ENCODE measurements at regions not wholly inside any gene's neighbourhood (a gene's known extent, or its start where the extent isn't known, plus 50 kb on each side); places are given as distances from the start of the nearest gene placed in this dataset.

DNA sequence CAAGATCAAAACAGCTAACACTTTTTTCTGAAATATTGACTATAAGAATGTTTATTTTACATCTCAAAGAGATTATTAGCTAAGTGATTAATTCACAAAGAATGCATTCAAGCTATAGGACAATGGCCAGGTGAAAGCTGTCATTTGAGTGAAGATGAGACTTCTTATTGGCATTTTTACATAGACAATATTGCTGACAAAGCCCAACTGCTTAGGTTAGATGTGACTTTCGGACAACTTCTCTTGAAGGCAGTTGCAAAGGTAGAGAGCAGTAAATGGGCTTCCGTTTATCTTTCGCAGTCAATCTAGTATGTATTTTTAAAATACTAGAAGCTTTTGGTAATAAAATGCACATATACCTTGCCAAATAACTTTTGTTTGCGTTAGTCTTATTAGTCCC is 1041.3 kb downstream of the AMY1C start:
- Histone ChIP-seq H3K9ac (ENCODE audit: low read length) (no peak overlapping the region), H3K36me3 (ENCODE audit: control insufficient read depth, low read depth, low read length) (no peaks in the 10 kb centered on the region), H3K4me3 (ENCODE audit: low read length) (no peak overlapping the region), H3K27ac (ENCODE audit: low read length) (no peak overlapping the region), H3K27me3 (ENCODE audit: control insufficient read depth, insufficient read depth, low read length) (no peaks in the 10 kb centered on the region), H3K4me1 (ENCODE audit: control insufficient read depth, low read depth, low read length) (no peaks in the 10 kb centered on the region), H3K9me3 (ENCODE audit: control insufficient read depth, low read depth, low read length) (no peaks in the 10 kb centered on the region)

DNA sequence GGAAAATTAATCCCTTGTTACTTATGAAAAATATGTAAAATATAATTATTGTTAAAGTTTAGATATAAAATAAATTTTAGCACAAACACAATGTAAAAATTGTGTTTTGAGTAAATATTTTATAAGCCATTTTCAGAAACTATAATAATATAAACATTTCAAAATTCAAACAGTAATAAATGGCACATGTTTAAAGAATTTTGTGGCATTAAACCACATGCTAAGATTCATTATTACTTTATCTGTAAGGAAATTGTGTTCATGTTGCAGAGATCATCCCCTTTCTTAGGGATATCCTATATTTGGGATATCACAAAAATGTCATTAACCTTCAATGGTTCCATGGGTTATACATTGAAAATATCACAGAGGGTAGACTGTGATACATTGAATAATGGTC is 1044.3 kb downstream of the AMY1C start:
- H3K4me1 ChIP-seq (ENCODE audit: control insufficient read depth, low read depth, low read length), result no peaks in the 10 kb centered on the region
- H3K4me3 ChIP-seq (ENCODE audit: low read length), result no peak overlapping the region
- H3K36me3 ChIP-seq (ENCODE audit: control insufficient read depth, low read depth, low read length), result no peaks in the 10 kb centered on the region
- no peaks in the 10 kb centered on the region for H3K27me3 ChIP-seq (ENCODE audit: control insufficient read depth, insufficient read depth, low read length)
- H3K27ac ChIP-seq (ENCODE audit: low read length), result no peak overlapping the region
- no peak overlapping the region for H3K9ac ChIP-seq (ENCODE audit: low read length)
- no peaks in the 10 kb centered on the region for H3K9me3 ChIP-seq (ENCODE audit: control insufficient read depth, low read depth, low read length)

DNA sequence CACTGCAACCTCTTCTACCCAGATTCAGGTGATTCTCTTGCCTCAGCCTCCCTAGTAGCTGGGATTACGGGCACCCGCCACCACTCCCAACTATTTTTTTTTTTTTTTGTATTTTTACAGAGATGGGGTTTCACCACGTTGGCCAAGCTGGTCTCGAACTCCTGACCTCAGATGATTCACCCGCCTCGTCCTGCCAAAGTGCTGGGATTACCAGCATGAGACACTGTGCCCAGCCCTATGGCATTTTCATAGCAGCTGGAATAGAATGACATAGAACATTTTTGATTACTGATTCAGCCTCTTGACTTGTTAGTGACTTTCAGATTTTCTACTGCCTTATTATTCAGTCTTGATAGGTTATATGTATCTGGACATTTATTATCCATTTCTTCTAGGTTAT is 1046.2 kb downstream of the AMY1C start:
- Histone ChIP-seq H3K27me3 (ENCODE audit: control insufficient read depth, insufficient read depth, low read length) (no peaks in the 10 kb centered on the region), H3K36me3 (ENCODE audit: control insufficient read depth, low read depth, low read length) (no peaks in the 10 kb centered on the region), H3K9me3 (ENCODE audit: control insufficient read depth, low read depth, low read length) (no peaks in the 10 kb centered on the region), H3K4me3 (ENCODE audit: low read length) (no peak overlapping the region), H3K4me1 (ENCODE audit: control insufficient read depth, low read depth, low read length) (no peaks in the 10 kb centered on the region), H3K9ac (ENCODE audit: low read length) (no peak overlapping the region), H3K27ac (ENCODE audit: low read length) (no peak overlapping the region)

DNA sequence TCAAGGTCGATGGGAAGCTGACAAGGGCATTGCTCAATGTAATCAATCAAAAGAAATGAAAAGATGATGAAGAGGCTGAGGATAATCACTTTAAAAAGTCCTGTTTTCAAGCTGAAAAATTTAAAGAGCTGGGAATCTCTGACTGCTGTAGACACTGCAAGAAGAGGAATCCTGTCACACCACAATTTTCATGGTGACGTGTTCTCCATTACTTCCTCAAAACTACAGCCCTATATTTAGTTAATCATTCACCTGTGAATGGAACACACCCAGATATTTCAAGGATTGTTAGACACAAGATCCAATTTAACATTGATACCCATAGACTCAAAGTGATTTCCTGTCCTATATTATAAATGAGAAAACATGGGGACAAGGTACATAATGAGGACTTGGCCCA is 1048.3 kb downstream of the AMY1C start:
- Histone ChIP-seq H3K4me3 (ENCODE audit: low read length) (no peak overlapping the region), H3K9ac (ENCODE audit: low read length) (no peak overlapping the region), H3K9me3 (ENCODE audit: control insufficient read depth, low read depth, low read length) (no peaks in the 10 kb centered on the region), H3K27me3 (ENCODE audit: control insufficient read depth, insufficient read depth, low read length) (no peaks in the 10 kb centered on the region), H3K4me1 (ENCODE audit: control insufficient read depth, low read depth, low read length) (no peaks in the 10 kb centered on the region), H3K27ac (ENCODE audit: low read length) (no peak overlapping the region), H3K36me3 (ENCODE audit: control insufficient read depth, low read depth, low read length) (no peaks in the 10 kb centered on the region)

DNA sequence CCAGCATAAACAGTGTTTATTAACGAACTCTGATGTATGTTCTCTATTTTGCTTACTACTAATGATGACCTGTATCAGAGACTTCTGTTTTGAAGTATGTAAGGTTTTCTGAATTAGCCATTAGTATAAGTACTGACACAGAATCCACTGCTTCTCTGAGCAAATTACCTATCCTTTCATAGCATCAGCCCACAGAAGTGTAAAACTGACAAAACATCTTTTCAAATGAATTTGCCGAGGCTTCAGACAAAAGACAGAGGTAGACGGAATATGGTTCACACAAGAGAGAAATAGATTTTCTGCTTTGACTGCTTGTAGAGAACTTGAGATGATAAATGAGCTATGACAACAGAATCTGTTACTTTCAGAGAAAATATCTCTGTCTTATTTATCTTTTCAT is 1051.6 kb downstream of the AMY1C start:
- Histone ChIP-seq H3K36me3 (ENCODE audit: control insufficient read depth, low read depth, low read length) (no peaks in the 10 kb centered on the region), H3K4me1 (ENCODE audit: control insufficient read depth, low read depth, low read length) (no peaks in the 10 kb centered on the region), H3K9ac (ENCODE audit: low read length) (no peak overlapping the region), H3K27ac (ENCODE audit: low read length) (no peak overlapping the region), H3K9me3 (ENCODE audit: control insufficient read depth, low read depth, low read length) (no peaks in the 10 kb centered on the region), H3K27me3 (ENCODE audit: control insufficient read depth, insufficient read depth, low read length) (no peaks in the 10 kb centered on the region), H3K4me3 (ENCODE audit: low read length) (no peak overlapping the region)

DNA sequence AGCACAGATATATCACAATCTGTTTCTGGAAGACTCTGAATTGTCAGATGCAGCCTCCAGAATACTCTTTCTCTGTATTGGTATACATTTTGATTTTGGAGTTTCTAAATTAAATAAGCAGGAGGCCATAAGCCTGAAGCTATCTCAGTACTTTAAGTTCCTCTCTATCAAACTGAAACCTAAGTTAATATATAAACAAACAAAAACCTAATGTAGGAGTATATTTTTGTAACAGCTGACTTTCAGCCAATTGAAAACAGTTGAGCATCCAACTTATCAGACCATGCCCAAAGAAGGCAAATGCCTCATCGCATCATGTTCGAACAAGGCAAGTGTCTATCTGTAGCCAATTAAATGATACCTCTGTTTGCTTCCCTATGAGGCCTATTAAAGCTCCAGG is 1054.4 kb downstream of the AMY1C start:
- H3K36me3 ChIP-seq (ENCODE audit: control insufficient read depth, low read depth, low read length), result no peaks in the 10 kb centered on the region
- H3K27me3 ChIP-seq (ENCODE audit: control insufficient read depth, insufficient read depth, low read length), result no peaks in the 10 kb centered on the region
- no peak overlapping the region for H3K27ac ChIP-seq (ENCODE audit: low read length)

DNA sequence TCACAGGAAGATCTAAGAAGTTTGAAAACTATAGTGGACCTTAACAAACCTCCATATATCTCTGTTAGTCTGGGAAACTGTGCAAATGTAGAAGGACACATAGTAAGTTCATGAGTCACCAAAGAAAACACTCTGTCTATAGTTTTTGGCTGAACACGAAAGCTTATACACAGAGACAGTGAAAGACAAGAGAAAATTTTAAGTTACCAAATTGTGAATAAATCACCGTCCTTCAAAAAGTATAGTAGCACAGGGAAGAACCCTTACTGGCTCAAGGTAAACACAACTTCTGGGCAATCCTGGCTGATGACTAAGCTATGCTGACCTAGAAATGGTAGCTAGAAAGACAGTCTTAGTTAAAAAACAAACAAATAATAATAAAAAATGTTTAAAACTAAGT is 1057.9 kb downstream of the AMY1C start:
- H3K36me3 ChIP-seq (ENCODE audit: control insufficient read depth, low read depth, low read length), result no peaks in the 10 kb centered on the region
- no peaks in the 10 kb centered on the region for H3K9me3 ChIP-seq (ENCODE audit: control insufficient read depth, low read depth, low read length)
- H3K9ac ChIP-seq (ENCODE audit: low read length), result no peak overlapping the region
- H3K27ac ChIP-seq (ENCODE audit: low read length), result no peak overlapping the region
- no peak overlapping the region for H3K4me3 ChIP-seq (ENCODE audit: low read length)
- no peaks in the 10 kb centered on the region for H3K27me3 ChIP-seq (ENCODE audit: control insufficient read depth, insufficient read depth, low read length)
- H3K4me1 ChIP-seq (ENCODE audit: control insufficient read depth, low read depth, low read length), result no peaks in the 10 kb centered on the region

More for the DNA sequence above, 1054.4 kb downstream of the AMY1C start:
- Histone ChIP-seq H3K4me3 (ENCODE audit: low read length) (no peak overlapping the region), H3K9me3 (ENCODE audit: control insufficient read depth, low read depth, low read length) (no peaks in the 10 kb centered on the region), H3K4me1 (ENCODE audit: control insufficient read depth, low read depth, low read length) (no peaks in the 10 kb centered on the region), H3K9ac (ENCODE audit: low read length) (no peak overlapping the region)

DNA sequence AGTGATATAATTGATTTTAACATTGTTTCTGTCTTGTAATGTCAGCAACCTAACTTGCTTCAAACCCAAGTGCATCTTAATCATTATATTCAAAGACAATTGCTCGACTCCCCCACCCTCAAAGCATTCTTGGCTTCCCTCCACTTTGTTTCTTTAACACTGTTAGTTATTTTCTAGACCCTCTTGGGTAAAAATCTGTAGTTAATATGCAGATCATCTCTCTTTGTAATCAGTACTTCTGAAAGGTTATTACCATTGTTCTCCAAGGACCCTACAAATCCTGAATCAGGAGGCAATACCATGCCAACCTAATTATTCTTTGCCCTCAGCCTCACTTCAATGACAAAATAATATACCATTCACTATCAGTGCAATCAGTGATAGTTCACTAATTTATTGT is 1075.7 kb downstream of the AMY1C start:
- Histone ChIP-seq H3K27ac (ENCODE audit: low read length) (no peak overlapping the region), H3K4me3 (ENCODE audit: low read length) (no peak overlapping the region), H3K9ac (ENCODE audit: low read length) (no peak overlapping the region), H3K36me3 (ENCODE audit: control insufficient read depth, low read depth, low read length) (no peaks in the 10 kb centered on the region), H3K4me1 (ENCODE audit: control insufficient read depth, low read depth, low read length) (no peaks in the 10 kb centered on the region), H3K27me3 (ENCODE audit: control insufficient read depth, insufficient read depth, low read length) (no peaks in the 10 kb centered on the region), H3K9me3 (ENCODE audit: control insufficient read depth, low read depth, low read length) (no peaks in the 10 kb centered on the region)

DNA sequence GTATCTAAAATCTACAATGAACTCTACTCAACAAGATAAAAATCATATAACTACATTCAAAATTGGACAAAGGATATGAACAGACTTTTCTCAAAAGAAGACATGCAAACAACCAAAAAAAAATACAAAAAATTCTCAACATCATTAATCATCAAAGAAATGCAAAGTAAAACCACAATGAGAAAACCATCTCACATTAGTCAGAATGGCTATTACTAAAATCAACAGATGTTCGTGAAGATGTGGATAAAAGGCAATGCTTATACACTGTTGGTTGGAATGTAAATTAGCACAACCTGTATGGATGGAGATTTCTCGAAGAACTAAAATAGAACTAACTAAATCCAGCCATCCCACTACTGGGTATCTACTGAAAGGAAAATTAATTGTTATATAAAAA is 1080.8 kb downstream of the AMY1C start:
- H3K36me3 ChIP-seq (ENCODE audit: control insufficient read depth, low read depth, low read length), result no peaks in the 10 kb centered on the region
- H3K27ac ChIP-seq (ENCODE audit: low read length), result no peak overlapping the region
- H3K4me1 ChIP-seq (ENCODE audit: control insufficient read depth, low read depth, low read length), result no peaks in the 10 kb centered on the region
- H3K27me3 ChIP-seq (ENCODE audit: control insufficient read depth, insufficient read depth, low read length), result no peaks in the 10 kb centered on the region
- no peak overlapping the region for H3K9ac ChIP-seq (ENCODE audit: low read length)
- H3K4me3 ChIP-seq (ENCODE audit: low read length), result no peak overlapping the region
- no peaks in the 10 kb centered on the region for H3K9me3 ChIP-seq (ENCODE audit: control insufficient read depth, low read depth, low read length)

DNA sequence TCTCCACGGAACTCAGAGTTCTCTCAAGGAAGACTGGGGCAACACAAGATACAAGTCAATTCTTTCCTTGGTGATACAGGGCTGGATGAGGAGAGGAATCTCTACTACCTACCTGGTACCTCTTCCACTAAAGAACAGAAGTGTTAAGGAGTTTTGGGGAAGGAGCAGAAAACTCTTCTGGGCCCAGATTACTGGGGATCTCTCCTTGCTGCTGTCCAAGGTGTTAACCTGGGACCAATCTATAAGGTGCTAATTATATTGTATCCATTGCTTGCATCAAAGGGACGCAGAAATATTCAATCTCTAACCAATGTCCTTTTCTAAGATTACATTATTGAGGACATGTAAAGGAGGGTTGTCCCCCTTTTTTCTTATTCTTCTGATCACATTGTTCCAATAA is 1102.5 kb downstream of the AMY1C start:
- Histone ChIP-seq H3K9me3 (ENCODE audit: control insufficient read depth, low read depth, low read length) (no peaks in the 10 kb centered on the region), H3K9ac (ENCODE audit: low read length) (no peak overlapping the region), H3K4me3 (ENCODE audit: low read length) (no peak overlapping the region), H3K27me3 (ENCODE audit: control insufficient read depth, insufficient read depth, low read length) (no peaks in the 10 kb centered on the region), H3K36me3 (ENCODE audit: control insufficient read depth, low read depth, low read length) (no peaks in the 10 kb centered on the region), H3K4me1 (ENCODE audit: control insufficient read depth, low read depth, low read length) (no peaks in the 10 kb centered on the region), H3K27ac (ENCODE audit: low read length) (no peak overlapping the region)

DNA sequence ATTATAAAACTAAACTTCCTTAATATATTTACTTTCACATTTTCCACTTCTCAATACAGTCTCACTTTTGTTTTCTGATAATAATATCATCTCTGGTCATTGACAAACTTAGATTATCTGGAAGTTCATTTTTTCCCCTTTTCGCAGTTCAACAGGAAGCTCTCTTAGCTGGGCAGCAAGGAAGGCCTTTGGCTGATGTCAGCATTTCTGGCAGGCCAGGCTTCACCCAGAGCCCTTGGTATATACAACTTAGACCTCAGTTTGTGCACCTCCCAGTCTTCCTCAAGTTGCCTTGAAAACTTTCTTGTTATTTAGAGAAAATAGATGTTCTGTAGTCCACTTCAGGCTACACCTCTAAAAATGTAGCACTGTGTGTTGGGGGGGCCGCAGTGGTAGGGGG is 1103.6 kb downstream of the AMY1C start:
- Histone ChIP-seq H3K4me1 (ENCODE audit: control insufficient read depth, low read depth, low read length) (no peaks in the 10 kb centered on the region), H3K9me3 (ENCODE audit: control insufficient read depth, low read depth, low read length) (no peaks in the 10 kb centered on the region), H3K36me3 (ENCODE audit: control insufficient read depth, low read depth, low read length) (no peaks in the 10 kb centered on the region), H3K27ac (ENCODE audit: low read length) (no peak overlapping the region), H3K27me3 (ENCODE audit: control insufficient read depth, insufficient read depth, low read length) (no peaks in the 10 kb centered on the region), H3K4me3 (ENCODE audit: low read length) (no peak overlapping the region), H3K9ac (ENCODE audit: low read length) (no peak overlapping the region)

DNA sequence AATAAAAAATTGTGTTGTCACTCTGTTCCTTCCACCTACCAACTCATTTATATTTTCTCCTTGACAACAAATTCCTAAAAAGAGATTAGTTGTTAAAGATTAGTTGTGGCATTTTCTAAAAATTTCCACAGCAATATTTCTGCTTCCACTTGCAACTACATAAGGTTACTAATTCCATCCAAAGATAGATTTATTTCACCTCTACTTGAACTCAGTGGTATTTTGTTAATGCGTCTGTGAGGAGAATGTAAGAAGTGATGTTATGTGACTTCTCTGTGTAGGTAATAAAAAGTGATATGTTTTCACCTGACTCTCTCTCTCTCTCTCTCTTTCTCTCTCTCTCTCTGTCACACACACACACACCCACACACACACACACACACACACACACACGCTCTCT is 1104.8 kb downstream of the AMY1C start:
- no peaks in the 10 kb centered on the region for H3K4me1 ChIP-seq (ENCODE audit: control insufficient read depth, low read depth, low read length)
- no peak overlapping the region for H3K9ac ChIP-seq (ENCODE audit: low read length)

DNA sequence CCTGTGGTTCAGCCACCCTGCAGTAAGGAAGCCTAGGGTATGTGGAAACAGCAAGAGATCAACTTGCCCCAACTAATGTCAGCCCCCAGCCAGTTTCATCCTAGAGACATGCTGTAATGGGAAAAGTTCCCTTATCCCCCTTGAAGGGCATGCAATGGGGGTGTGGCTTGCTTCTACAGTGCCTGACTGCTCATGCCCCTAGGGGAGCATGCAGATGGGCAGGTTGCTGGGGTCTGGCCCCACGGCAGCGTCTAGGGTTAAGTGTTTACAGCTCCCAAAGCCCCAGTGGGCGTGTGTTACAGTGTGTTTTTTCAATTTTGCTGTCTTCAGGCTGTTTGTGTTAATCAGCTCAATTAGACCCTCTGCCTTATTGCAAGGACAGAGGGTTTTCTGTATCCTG is 1105.9 kb downstream of the AMY1C start:
- no peaks in the 10 kb centered on the region for H3K9me3 ChIP-seq (ENCODE audit: control insufficient read depth, low read depth, low read length)
- H3K9ac ChIP-seq (ENCODE audit: low read length), result no peak overlapping the region
- no peaks in the 10 kb centered on the region for H3K36me3 ChIP-seq (ENCODE audit: control insufficient read depth, low read depth, low read length)
- H3K27ac ChIP-seq (ENCODE audit: low read length), result no peak overlapping the region
- H3K4me3 ChIP-seq (ENCODE audit: low read length), result no peak overlapping the region
- H3K4me1 ChIP-seq (ENCODE audit: control insufficient read depth, low read depth, low read length), result no peaks in the 10 kb centered on the region
- H3K27me3 ChIP-seq (ENCODE audit: control insufficient read depth, insufficient read depth, low read length), result no peaks in the 10 kb centered on the region

More for the DNA sequence above, 1104.8 kb downstream of the AMY1C start:
- no peaks in the 10 kb centered on the region for H3K9me3 ChIP-seq (ENCODE audit: control insufficient read depth, low read depth, low read length)
- no peaks in the 10 kb centered on the region for H3K36me3 ChIP-seq (ENCODE audit: control insufficient read depth, low read depth, low read length)
- H3K27me3 ChIP-seq (ENCODE audit: control insufficient read depth, insufficient read depth, low read length), result no peaks in the 10 kb centered on the region
- no peak overlapping the region for H3K4me3 ChIP-seq (ENCODE audit: low read length)
- no peak overlapping the region for H3K27ac ChIP-seq (ENCODE audit: low read length)

Data from iPS-18a (cell line).